GM18520 (cell line): ENCODE measurements at regions not wholly inside any gene's neighbourhood (a gene's known extent, or its start where the extent isn't known, plus 50 kb on each side); places are given as distances from the start of the nearest gene placed in this dataset.
"Not testable (repeated sequence)": the region's sequence is repeated elsewhere in the genome, so short reads cannot be mapped to it uniquely, and the experiment has no call there.

Source experiments
- ATAC-seq: cut with Tn5 transposase; IDR thresholded peaks from one replicate; pipeline ENCODE4 v1.9.1; 2021; ENCODE audit not compliant: unreplicated experiment

- no peak for ATAC-seq
Observed at GRCh38 chr1:172834609-172835008, 175.7 kb downstream of the FASLG start.

DNA sequence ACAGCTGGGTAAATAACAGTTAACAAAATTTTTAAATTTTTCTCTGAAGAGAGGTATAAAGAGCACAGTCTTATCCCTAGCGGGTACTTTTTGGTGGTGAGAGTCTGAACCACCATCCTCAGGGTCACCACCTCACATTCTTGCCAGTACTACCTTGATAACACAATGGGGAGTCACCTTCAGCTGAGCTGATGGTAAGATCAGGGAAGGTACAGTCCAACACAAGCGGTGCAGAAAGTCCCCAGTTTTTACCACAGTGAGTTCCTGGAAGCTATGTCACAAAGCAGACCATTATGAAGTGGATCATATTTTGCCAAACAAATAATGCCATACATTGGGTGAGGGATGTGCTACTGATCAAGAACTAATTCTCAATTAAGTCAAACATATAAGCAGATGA is 176.9 kb downstream of the FASLG start:
- no peak for ATAC-seq

- peak; percentile 64 for ATAC-seq
Observed at GRCh38 chr1:172837816-172838679, 179.1 kb downstream of the FASLG start.

DNA sequence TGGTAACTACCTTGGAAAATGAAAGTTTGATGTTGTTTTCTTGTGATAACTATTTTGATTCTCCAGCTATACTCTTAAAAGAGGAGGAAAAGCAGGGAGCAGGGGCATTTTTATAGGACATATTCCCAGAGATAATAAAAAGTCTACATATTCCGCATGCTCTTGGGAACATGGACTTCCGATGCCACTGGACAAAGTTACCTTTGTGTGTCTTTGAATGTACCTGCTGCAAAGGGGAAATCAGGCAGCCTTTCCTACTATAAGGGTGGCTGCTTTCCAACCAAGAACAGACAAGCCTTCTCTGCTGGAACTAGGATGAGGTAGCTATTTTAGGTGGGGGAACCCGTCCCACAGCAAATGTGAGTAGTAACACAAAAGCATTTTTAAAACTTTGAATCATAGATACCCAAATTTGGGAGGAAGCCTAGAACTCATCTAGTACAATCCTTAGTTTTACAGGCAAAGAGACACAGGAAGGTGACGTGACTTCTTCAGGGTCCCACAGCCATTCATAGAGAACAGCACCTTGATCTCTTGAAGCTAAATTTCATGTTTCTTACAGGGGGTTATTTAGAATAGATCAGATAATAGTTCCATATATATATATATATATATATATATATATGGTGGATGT is 179.9 kb downstream of the FASLG start:
- ATAC-seq: no peak

DNA sequence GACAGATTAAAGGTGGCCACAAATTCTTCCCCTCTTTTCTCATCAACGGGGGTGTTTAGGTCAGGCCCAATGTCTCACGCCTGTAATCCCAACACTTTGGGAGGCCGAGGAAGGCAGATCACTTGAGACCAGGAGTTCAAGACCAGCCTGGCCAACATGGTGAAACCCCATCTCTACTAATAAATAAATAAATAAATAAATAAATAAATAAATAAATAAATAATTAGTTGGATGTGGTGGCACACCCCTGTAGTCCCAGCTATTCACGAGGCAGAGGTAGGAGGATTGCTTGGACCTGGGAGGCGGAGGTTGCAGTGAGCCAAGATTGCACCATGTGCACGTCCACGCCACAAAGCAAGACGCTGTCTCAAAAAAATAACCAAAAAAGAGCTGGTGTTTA is 180.7 kb downstream of the FASLG start:
- not testable (repeated sequence) for ATAC-seq

- ATAC-seq: no peak
Observed at GRCh38 chr1:172843444-172843843, 184.5 kb downstream of the FASLG start.

- ATAC-seq: no peak
Observed at GRCh38 chr1:172845371-172845770, 186.5 kb downstream of the FASLG start.

- no peak for ATAC-seq
Observed at GRCh38 chr1:172845865-172846264, 187.0 kb downstream of the FASLG start.

DNA sequence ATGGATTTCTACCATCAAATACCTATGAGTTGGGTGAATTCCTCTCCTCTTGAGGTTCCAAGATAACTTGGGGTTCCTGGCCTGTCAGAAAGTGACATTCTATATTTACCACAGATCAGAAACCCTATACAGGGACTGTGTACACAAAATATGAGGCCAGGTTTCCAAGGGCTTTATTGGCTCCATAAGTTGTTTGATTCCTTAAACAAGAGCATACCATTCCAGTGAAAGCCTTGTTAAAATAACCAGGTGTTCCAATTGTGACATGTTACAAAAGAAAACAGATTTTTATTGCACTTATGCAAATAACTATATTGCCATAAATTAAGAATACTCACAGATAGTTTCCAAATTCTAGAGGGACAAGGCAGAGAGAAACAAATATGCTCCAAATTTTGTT is 188.9 kb downstream of the FASLG start:
- ATAC-seq: not testable (repeated sequence)

DNA sequence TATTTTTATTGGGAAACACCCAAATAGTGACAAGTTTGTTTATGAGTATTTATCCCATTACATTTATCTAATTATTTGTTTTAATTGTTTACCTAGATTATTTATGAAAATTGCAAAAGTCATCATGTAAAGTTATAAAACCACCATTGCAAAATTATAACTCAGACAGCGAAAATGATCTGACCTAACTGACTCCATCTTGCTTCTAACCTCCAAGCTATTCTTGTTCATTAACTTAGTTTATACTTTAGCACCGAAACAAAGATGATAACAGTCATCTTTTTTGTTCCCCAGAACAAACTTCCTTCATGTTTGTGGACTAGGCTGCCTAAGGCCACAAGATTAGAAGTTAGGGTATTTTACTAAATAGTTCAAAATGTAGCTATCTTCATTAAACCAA is 190.8 kb downstream of the FASLG start:
- no peak for ATAC-seq

GRCh38 chr1:172851077-172851476 is 192.2 kb downstream of the FASLG start:
- no peak for ATAC-seq

DNA sequence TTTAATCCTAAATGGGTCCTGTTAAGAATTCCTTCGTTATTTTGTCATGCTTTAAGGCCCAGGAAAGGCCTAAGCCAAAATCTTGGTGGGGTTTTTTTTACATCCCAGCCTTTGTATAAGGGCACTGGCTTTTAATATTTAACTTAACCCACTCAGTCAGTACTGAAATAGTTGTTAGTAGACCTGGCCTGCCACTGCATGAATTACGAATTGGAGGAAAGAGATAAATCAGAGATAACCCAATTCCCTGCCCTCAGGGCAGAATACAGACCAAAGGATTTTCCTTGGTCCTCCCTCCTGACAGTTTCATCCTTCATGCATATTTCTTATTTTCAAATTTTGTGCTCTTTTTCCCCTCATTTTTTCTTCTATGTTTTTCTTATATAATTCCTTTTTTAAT is 193.0 kb downstream of the FASLG start:
- no peak for ATAC-seq

GRCh38 chr1:172855983-172856382 is 194.8 kb downstream of the TNFSF18 start:
- ATAC-seq: not testable (repeated sequence)

- no peak for ATAC-seq
Observed at GRCh38 chr1:172863031-172863430, 187.7 kb downstream of the TNFSF18 start.

- no peak for ATAC-seq
Observed at GRCh38 chr1:172867216-172867818, 183.4 kb downstream of the TNFSF18 start.

DNA sequence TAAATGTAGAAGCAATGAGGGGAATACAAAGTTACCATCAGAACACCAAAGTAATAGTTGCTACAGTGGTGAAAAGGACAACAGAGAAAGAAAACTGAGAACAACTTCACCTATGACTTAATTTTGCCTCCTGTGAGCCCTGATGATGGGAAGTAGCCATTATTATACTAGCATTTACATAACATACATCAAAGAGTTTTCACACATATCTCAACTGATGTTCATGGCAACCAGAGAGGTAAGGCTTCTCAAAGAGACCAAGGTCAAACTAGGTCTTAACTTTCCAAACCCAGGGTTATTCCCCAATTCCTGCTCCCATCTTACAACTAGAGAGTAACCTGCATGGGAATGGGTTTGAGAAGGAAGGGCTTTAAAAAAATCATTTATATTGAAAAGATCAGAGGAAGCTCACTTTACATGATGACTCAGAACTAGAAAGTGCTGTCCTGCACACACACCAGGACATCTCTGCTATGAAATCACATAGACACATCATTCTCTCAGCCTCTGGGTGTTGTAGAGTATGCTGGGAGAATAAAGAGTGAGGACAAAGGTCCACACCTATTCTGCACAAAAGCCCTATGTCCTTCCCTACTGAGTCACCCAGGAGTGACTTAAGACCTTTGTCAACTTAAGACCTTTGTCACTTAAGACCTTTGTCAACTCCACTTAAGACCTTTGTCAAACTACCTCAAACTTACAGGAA is 179.7 kb downstream of the TNFSF18 start:
- no peak for ATAC-seq

- ATAC-seq: peak; percentile 64
Observed at GRCh38 chr1:172874950-172875349, 175.8 kb downstream of the TNFSF18 start.

GRCh38 chr1:172875892-172876291 is 174.8 kb downstream of the TNFSF18 start:
- no peak for ATAC-seq

- no peak for ATAC-seq
Observed at GRCh38 chr1:172882385-172882784, 168.4 kb downstream of the TNFSF18 start.

DNA sequence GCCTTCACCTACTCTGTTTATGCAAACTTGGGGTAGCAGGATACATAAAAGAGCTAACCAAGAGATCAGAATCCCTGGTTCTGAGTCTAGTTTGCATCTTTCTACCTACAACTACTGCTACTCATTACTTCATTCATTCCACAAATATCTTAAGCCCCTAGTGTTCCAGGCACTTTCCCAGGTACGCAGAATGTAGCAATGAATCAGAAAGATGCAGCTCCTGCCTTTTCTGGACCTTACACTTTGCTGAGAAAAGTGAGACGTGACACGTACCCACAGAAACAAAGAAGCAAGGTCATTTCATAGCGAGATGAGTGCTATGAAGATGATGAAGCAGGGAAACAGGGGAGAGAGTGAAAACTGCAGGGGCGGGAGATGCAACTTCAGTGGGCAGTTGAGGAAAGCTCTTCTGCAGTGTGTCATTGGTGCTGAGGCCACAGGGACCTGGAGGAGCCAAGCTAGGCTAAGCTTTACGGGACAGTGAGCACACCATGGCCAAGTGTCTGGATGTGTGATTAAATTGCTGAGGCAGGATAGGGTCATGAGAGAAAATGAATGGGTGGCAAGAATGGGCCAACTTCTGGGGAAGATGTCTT is 167.9 kb downstream of the TNFSF18 start:
- ATAC-seq: no peak

GRCh38 chr1:172883387-172883791 is 167.4 kb downstream of the TNFSF18 start:
- ATAC-seq: peak; percentile 67
